ENCODE measurements at regions not wholly inside any gene's neighbourhood (a gene's known extent, or its start where the extent isn't known, plus 50 kb on each side); places are given as distances from the start of the nearest gene placed in this dataset.
"Not testable (repeated sequence)": the region's sequence is repeated elsewhere in the genome, so short reads cannot be mapped to it uniquely, and the experiment has no call there.

GRCh38 chrX:497186-498014 lies 110.7 kb upstream of the PPP2R3B start:
- TF ChIP-seq, protein P1, sequence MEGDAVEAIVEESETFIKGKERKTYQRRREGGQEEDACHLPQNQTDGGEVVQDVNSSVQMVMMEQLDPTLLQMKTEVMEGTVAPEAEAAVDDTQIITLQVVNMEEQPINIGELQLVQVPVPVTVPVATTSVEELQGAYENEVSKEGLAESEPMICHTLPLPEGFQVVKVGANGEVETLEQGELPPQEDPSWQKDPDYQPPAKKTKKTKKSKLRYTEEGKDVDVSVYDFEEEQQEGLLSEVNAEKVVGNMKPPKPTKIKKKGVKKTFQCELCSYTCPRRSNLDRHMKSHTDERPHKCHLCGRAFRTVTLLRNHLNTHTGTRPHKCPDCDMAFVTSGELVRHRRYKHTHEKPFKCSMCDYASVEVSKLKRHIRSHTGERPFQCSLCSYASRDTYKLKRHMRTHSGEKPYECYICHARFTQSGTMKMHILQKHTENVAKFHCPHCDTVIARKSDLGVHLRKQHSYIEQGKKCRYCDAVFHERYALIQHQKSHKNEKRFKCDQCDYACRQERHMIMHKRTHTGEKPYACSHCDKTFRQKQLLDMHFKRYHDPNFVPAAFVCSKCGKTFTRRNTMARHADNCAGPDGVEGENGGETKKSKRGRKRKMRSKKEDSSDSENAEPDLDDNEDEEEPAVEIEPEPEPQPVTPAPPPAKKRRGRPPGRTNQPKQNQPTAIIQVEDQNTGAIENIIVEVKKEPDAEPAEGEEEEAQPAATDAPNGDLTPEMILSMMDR (IDR thresholded peaks at IDR 0.05; ENCODE audit: insufficient read depth, low read depth, low read length), result no peak
- no peak for DNase-seq (ENCODE audit: low read depth)
- no peak overlapping the region for H3K4me3 ChIP-seq (ENCODE audit: low read depth, low read length)

DNA sequence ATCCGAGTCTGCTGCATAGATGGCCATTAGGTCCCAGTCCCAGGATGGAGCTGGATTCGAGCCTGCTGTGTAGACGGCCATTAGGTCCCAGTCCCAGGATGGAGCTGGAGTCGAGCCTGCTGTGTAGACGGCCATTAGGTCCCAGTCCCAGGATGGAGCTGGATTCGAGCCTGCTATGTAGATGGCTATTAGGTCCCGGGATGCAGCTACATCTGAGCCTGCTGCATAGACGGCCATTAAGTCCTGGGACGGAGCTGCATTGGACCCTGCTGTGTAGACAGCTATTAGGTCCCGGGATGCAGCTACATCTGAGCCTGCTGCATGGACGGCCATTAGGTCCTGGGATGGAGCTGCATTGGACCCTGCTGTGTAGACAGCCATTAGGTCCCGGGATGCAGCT lies 112.2 kb upstream of the PPP2R3B start:
- not testable (repeated sequence) for DNase-seq (ENCODE audit: low read depth); H3K4me3 ChIP-seq (ENCODE audit: low read depth, low read length)

DNA sequence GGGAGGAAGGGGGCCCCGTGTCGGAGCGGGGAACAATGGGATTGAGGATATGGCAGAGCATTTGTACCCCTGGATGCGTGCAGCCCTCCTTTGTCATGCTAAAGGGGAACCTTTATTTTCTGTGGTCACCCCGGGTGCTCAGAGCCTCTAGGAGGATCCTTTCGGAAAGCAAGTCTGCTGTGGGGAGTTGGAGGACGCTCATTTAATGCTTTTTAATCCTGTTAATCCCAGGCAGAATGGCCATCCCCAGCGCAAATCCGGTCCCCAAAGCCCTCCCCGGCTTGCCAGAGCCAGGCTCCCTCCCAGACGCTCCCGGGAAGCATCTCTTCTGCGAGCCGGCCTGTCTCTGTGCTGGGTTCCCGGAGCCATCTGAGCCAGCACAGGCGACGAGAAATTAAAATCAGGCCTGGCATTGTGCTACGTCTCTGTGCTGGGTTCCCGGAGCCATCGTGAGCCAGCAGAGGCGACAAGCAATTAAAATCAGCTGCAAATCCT lies 113.2 kb upstream of the PPP2R3B start:
- no peak overlapping the region for H3K4me3 ChIP-seq (ENCODE audit: low read depth, low read length)
- TF ChIP-seq, protein P1 (IDR thresholded peaks at IDR 0.05; ENCODE audit: insufficient read depth, low read depth, low read length), result no peak
- no peak for DNase-seq (ENCODE audit: low read depth)

- TF ChIP-seq, protein P1 (IDR thresholded peaks at IDR 0.05; ENCODE audit: insufficient read depth, low read depth, low read length), result no peak
- no peak for DNase-seq (ENCODE audit: low read depth)
- H3K4me3 ChIP-seq (ENCODE audit: low read depth, low read length), result no peak overlapping the region
These were observed 113.8 kb upstream of the PPP2R3B start for GRCh38 chrX:500481-501010.

- TF ChIP-seq, protein P1 (IDR thresholded peaks at IDR 0.05; ENCODE audit: insufficient read depth, low read depth, low read length), result no peak
- DNase-seq (ENCODE audit: low read depth), result no peak
- no peak overlapping the region for H3K4me3 ChIP-seq (ENCODE audit: low read depth, low read length)
These were observed 119.6 kb upstream of the PPP2R3B start for GRCh38 chrX:506341-506740.

- no peak overlapping the region for H3K4me3 ChIP-seq (ENCODE audit: low read depth, low read length)
- TF ChIP-seq, protein P1 (IDR thresholded peaks at IDR 0.05; ENCODE audit: insufficient read depth, low read depth, low read length), result no peak
- no peak for DNase-seq (ENCODE audit: low read depth)
These were observed 121.5 kb upstream of the PPP2R3B start for GRCh38 chrX:508163-508562.

DNA sequence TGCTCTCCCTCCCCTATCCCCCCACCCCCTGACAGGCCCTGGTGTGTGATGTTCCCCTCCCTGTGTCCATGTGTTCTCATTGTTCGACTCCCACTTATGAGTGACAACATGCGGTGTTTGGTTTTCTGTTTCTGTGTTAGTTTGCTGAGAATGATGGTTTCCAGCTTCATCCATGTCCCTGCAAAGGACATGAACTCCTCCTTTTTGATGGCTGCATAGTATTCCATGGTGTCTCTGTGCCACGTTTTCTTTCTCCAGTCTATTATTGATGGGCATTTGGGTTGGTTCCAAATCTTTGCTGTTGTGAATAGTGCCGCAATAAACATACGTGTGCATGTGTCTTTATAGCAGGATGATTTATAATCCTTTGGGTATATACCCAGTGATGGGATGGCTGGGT lies 121.8 kb upstream of the SHOX start:
- DNase-seq (ENCODE audit: low read depth); H3K4me3 ChIP-seq (ENCODE audit: low read depth, low read length): not testable (repeated sequence)

- not testable (repeated sequence) for H3K4me3 ChIP-seq (ENCODE audit: low read depth, low read length); DNase-seq (ENCODE audit: low read depth)
These were observed 119.5 kb upstream of the SHOX start for GRCh38 chrX:511089-511488.
